Left lobe of liver (tissue), 2 donors: ENCODE measurements at regions not wholly inside any gene's neighbourhood (a gene's known extent, or its start where the extent isn't known, plus 50 kb on each side); places are given as distances from the start of the nearest gene placed in this dataset.

Source experiments
- ATAC-seq: fragments of 200-7000 bp; cut with Tn5 transposase; one replicate; pipeline ENCODE4 v1.9.1; 2020; ENCODE audit warnings: mild to moderate bottlenecking, moderate library complexity
- DNase-seq: peaks from one replicate; pipeline ENCODE4 v3.0.0-alpha.2; 2020; ENCODE audit warnings: low spot score
- donor health status: DM: no; HTN: no; CAD: no; lungs with moderate emphysema.
- donor health status: DM: no; HTN: yes; CAD: no.

GRCh38 chr20:39897781-39898466 lies 791.1 kb downstream of the MAFB start:
- DNase-seq: no peak
- ATAC-seq: no peak

DNA sequence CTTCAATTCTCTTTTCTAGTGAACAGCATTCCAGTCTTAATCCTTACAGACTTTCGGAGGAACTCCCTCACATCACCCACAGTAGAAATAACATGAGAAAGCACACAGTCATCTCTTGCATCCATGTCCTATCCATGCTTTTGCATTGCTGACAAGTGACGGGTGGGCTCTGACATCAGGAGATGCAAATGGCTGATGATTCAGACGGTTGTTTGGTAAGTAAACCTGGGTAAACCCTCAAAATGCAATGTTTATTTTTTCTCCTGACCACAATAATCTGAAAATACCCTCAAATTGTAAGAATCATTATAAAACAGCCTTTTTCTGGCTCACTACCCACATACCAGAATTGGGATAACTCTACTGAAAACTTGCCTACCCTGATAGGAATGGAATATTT lies 792.0 kb downstream of the MAFB start:
- ATAC-seq (no peak), DNase-seq (no peak)

DNA sequence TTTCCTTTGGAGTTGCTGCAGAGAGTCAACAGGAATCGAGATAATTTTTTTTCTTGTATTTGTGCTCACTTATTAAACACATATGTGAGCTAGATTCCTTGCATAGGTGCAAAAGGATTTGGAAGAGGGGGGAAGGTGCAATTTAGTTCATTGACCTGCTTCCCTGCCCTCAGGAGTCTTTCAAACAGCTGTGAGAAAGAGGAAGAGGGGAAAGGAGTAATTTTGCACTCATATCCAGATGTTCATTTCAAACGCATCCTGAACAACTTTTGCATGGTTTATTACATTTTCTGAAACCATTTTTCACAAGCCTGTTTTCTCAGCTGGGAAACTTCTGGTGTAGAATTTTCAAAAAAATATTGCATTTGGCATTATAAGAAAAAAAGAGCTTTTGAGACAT lies 795.0 kb downstream of the MAFB start:
- no peak for ATAC-seq

DNA sequence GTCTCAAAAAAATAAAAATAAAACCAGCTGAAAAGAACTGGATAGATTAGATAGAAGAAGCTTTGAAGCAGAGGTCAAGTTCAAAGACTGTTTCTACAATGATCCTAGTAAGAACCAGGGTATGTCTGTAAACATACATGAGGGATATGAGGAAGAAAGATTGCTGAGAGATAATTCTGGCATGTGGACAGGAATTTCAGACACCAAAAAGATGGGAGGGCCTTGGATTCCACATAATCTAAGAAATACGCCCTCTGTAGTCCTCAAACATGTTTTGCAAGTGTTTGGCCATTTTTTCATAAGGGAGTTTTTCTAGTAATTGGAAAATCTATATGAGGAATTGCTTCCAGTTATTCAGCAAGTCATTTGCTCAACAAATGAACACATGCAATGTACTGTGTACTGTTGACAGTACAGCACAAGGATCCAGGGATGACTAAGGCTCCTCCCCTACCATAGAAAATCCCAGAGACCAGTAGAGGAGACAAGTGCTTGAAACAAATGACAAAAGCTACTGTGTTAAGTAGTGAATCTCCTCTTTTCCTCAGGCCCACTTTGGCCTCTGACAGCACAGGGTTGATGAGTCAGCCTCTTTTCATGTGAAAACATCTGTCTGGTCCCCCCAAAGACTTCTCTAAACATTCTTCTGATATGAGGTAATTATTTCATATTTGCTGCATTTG lies 795.9 kb downstream of the MAFB start:
- no peak for DNase-seq
- no peak for ATAC-seq

More for the DNA sequence above, 795.0 kb downstream of the MAFB start:
- DNase-seq: no peak

DNA sequence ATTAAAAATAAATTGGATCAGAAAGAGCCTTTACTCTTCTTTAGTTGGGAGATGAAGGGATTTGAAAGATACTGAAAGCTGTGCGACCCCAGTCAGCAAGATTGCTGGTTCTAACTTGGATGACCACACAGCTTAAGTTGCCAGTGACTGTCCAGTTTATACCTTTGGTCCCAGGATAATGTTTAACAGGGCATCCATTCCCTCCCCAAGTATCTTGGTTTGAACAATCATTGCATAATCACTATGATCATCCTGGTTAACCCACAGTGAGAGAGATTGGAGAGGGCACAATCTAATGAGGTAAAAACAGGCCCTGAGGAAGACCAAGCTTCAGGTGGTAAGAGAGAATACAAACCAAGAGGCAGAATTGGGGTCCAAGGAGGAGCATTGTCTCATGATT lies 798.3 kb downstream of the MAFB start:
- no peak for DNase-seq

GRCh38 chr20:39888310-39888709 lies 800.7 kb downstream of the MAFB start:
- peak; percentile 66 for ATAC-seq
- DNase-seq: no peak

More for the DNA sequence above, 798.3 kb downstream of the MAFB start:
- ATAC-seq: peak; percentile 77

DNA sequence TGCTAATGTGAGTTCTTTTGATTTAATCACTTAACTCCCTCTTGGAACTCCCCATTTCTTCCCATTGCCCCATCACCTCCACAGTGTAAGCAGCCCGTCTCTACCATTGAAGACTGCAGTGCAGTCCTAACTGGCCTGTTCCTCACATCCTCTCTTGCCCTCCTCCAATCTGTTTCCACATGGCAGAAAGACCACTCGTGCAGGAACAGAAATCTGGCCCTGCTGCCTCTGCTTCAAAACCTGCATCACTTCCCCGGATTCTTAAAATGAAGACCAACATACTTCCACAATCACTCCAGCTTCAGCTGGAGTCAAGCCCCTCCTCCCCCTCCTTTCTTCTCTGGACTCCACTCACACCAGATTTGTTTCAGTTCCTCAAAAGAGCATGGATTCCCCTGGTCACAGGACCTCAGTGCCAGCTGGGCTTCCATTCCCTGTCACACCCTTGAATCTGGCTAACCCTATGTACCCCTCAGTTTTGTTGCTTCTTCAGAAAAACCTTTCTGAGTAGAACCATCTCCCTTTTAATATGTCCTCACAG lies 802.3 kb downstream of the MAFB start:
- ATAC-seq: no peak
- DNase-seq: no peak

GRCh38 chr20:39885975-39886649 lies 802.9 kb downstream of the MAFB start:
- ATAC-seq (peak; percentile 80), DNase-seq (peak; percentile 66)

DNA sequence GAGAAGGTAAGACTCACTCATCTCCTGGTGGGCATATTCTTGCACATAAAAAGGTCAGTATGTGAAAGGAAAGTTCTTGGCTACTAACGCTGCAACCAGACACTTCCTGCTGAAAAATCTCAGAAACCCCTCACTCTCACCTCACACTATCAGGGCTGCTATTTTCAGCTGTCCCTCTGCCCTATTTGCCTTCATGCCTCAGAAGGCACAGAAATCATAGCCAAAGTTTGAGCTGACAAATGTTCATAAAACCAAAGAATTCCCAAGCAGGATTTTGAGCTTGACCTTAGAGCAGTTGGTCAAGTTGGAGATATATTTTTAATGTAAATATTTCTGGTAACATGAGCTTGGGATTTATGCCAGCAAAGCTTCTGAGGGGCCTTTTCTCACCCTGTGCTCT lies 806.2 kb downstream of the MAFB start:
- ATAC-seq (no peak), DNase-seq (no peak)

- peak; percentile 56 for ATAC-seq
- DNase-seq: no peak
These were observed 808.1 kb downstream of the MAFB start for GRCh38 chr20:39880890-39881289.

DNA sequence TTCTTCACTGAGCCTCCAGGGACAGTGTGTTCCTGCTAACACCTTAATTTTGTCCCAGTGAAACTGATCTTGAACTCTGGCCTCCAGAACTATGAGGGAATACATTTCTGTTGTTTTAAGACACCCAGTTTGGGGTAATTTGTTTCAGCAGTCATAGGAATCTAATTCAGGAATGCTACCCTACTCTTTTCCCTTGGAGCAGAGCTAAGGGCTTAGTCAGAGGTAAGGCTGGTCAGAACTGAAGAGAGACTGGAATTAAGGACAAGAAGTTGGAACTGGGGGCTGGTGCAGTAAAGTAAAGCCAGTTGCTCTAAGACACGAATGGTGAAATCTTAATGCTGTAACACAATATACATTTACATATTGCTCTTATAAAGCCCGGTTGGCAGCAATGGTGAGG lies 809.7 kb downstream of the MAFB start:
- ATAC-seq (no peak), DNase-seq (no peak)

DNA sequence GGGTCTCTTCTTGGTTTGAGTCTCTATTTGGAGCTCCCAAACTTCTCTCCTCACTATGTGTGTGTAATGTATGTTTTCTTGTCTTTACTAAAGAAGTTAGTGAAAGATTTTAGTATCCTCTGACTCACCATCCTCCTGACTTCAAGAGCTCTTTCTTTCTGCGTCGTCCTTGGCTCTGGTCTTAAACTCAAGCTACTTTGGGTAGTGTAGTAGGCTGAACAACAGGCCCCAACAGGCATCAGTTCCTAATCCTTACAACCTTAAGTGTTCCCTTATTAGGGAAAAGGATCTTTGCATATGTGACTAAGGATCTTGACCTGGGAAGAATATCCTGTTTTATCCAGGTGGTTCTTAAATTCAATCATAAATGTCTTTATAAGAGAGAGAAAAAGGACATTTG lies 810.2 kb downstream of the MAFB start:
- no peak for DNase-seq
- no peak for ATAC-seq

- DNase-seq: no peak
- no peak for ATAC-seq
These were observed 810.7 kb downstream of the MAFB start for GRCh38 chr20:39878320-39878719.

DNA sequence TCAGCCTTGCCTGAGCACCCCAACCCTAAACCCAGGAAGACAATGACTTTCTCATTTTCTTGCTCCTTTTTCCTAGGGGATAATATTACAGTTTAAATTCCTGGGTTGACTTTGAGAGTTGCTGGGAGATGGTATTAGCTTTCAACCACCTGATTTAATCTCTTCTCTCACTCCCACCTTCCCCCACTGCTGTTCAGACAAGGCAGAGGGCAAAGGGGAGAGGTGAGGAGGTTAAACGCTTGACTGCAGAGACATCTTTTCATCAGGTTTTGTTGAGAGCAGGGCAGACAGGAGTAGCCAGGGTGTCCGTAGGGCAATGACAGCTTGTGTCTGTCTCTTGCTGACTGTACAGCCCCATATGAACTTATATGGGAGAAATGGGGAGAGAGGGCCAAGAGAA lies 811.2 kb downstream of the MAFB start:
- no peak for DNase-seq
- ATAC-seq: peak; percentile 40

GRCh38 chr20:39876976-39877635 lies 811.9 kb downstream of the MAFB start:
- no peak for ATAC-seq
- no peak for DNase-seq

- ATAC-seq (no peak), DNase-seq (no peak)
These were observed 813.4 kb downstream of the MAFB start for GRCh38 chr20:39875492-39876110.

- peak; percentile 94 for ATAC-seq
- peak; percentile 62 for DNase-seq
These were observed 814.8 kb downstream of the MAFB start for GRCh38 chr20:39874049-39874893.

DNA sequence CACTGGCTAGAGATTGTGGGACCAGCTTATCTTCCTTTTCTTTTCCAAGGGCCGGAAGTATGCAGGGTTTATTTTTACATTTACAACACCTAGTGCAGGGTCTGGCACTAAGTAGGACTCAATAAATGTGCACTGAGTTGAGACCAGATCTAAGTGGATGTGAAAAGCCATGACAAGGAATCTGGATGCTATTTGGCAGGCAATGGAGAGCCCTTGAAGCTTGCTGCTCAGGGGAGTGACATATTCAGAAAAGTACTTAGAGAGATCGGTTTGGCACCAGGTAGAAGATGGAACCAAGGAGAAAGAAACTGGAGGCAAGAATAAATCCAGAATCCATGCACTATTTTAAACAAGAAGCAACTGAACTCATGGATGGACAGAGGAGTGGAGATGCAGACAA lies 815.8 kb downstream of the MAFB start:
- ATAC-seq (no peak), DNase-seq (no peak)

DNA sequence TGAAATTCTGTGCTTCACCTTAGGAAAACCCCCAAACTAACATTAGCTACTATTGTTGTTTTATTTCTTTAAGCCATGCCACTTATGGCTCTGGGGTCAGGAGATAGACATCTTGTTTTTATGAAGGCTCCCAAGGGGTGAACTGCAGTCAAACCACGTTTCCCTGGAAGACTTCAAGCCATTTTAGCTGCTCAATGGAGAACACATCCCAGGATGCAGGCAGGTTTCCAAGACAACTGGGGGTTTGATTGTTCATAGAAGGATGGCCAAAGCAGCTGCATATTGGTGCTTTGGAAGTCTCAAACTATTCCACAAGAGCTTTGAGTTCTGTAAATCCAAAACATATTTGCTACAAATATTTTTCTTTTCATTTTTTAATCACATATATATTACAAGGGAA lies 818.0 kb downstream of the MAFB start:
- DNase-seq: no peak
- ATAC-seq: no peak

GRCh38 chr20:39865446-39865845 lies 823.6 kb downstream of the MAFB start:
- ATAC-seq (no peak), DNase-seq (no peak)
